ENCODE measurements at regions not wholly inside any gene's neighbourhood (a gene's known extent, or its start where the extent isn't known, plus 50 kb on each side); places are given as distances from the start of the nearest gene placed in this dataset.

GRCh38 chrX:104513162-104513561 is 52.8 kb upstream of the IL1RAPL2 start:
- TF ChIP-seq MYC (IDR thresholded peaks at IDR 0.05; ENCODE audit: low read depth, low read length): no peak
- no peak for TF ChIP-seq MYC (CRISPR knock-in tag; IDR thresholded peaks at IDR 0.05; ENCODE audit: borderline replicate concordance, low read depth)
- no peak for TF ChIP-seq YY1 (IDR thresholded peaks at IDR 0.05; ENCODE audit: borderline replicate concordance in 1 of 3, control insufficient read depth in 1 of 3, extremely low read depth in 1 of 3, insufficient read depth in 3 of 3, insufficient read length in 1 of 3, insufficient replicate concordance in 2 of 3, low read depth in 1 of 3, low read length in 2 of 3)
- no peak for TF ChIP-seq ZC3H11A (IDR thresholded peaks at IDR 0.05; ENCODE audit: low read depth, low read length)
- no peak for TF ChIP-seq DNMT1 (IDR thresholded peaks at IDR 0.05)
- no peak for TF ChIP-seq USF2 (CRISPR knock-in tag; IDR thresholded peaks at IDR 0.05)
- TF ChIP-seq CTCF (IDR thresholded peaks at IDR 0.05 in 2 of 3, conservative IDR thresholded peaks at IDR 0.05 in 1 of 3; ENCODE audit: insufficient read depth in 2 of 3, low read depth in 1 of 3, low read length in 3 of 3): no peak
- TF ChIP-seq ZBTB7A (IDR thresholded peaks at IDR 0.05; ENCODE audit: borderline replicate concordance, control insufficient read depth, low read depth, low read length): no peak
- TF ChIP-seq FOXM1 (IDR thresholded peaks at IDR 0.05; ENCODE audit: low read depth): no peak
- TF ChIP-seq FOXM1 (CRISPR knock-in tag; IDR thresholded peaks at IDR 0.05; ENCODE audit: low read depth): no peak
- TF ChIP-seq HDAC2 (IDR thresholded peaks at IDR 0.05): no peak
- no peak for TF ChIP-seq EZH2 (IDR thresholded peaks at IDR 0.05; ENCODE audit: borderline replicate concordance, low read depth, low read length)
- TF ChIP-seq HNRNPL (IDR thresholded peaks at IDR 0.05; ENCODE audit: low read depth, low read length): no peak

Data from K562 (cell line).